ENCODE measurements at regions not wholly inside any gene's neighbourhood (a gene's known extent, or its start where the extent isn't known, plus 50 kb on each side); places are given as distances from the start of the nearest gene placed in this dataset.

DNA sequence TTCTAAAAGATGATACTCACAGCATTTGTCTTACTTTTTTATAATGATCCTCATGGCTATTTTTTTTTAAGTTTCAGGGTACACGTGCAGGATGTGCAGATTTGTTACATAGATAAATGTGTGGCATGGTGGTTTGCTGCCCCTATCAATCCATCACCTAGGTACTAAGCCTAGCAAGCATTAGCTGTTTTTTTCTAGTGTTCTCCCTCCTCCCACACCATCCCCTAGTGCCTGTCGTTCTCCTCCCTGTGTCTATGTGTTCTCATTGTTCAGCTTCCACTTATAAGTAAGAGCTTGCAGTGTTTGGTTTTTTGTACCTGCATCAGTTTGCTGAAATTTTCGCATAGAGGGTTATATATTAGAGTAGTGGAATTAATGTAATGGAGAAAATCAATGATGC lies 189.1 kb upstream of the CDH12 start:
- Histone ChIP-seq H3K27me3 (replicated peaks; ENCODE audit: control insufficient read depth, insufficient read depth, low read length) (no peaks in the 10 kb centered on the region), H3K36me3 (ENCODE audit: control insufficient read depth, insufficient read depth, low read length) (no peaks in the 10 kb centered on the region), H3K4me3 (replicated peaks; ENCODE audit: low read depth, low read length) (no peak overlapping the region)
- TF ChIP-seq CTCF (IDR thresholded peaks at IDR 0.05; ENCODE audit: insufficient read depth, low read length, poor library complexity, severe bottlenecking), result no peak
- DNase-seq (ENCODE audit: extremely low read depth, insufficient read length), result no peak

DNA sequence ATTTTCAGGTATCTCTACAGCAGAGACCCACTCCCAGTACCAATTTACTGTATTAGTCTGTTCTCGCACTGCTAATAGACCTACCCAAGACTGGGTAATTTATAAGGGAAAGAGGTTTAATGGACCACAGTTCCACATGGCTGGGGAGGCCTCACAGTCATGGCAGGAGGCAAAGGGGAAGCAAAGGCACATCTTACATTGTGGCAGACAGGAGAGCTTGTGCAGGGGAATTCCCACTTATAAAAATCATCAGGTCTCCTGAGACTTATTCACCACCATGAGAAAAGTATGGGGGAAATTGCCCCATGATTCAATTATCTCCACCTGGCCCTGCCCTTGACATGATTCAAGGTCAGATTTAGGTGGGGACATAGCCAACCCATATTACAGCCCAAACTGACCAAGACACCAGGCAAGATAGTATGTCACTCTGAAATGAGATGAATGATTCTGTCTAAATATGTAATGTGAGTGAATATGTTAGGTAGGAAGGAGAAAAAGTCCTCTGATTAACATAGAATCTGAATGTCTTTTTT lies 182.5 kb upstream of the CDH12 start:
- DNase-seq (ENCODE audit: extremely low read depth, insufficient read length), result no peak
- H3K4me3 ChIP-seq (replicated peaks; ENCODE audit: low read depth, low read length), result no peak overlapping the region
- H3K36me3 ChIP-seq (ENCODE audit: control insufficient read depth, insufficient read depth, low read length), result no peaks in the 10 kb centered on the region
- no peak for TF ChIP-seq CTCF (IDR thresholded peaks at IDR 0.05; ENCODE audit: insufficient read depth, low read length, poor library complexity, severe bottlenecking)
- no peaks in the 10 kb centered on the region for H3K27me3 ChIP-seq (replicated peaks; ENCODE audit: control insufficient read depth, insufficient read depth, low read length)

- TF ChIP-seq CTCF (IDR thresholded peaks at IDR 0.05; ENCODE audit: insufficient read depth, low read length, poor library complexity, severe bottlenecking), result no peak
- Histone ChIP-seq H3K4me3 (replicated peaks; ENCODE audit: low read depth, low read length) (no peak overlapping the region), H3K27me3 (replicated peaks; ENCODE audit: control insufficient read depth, insufficient read depth, low read length) (no peaks in the 10 kb centered on the region), H3K36me3 (ENCODE audit: control insufficient read depth, insufficient read depth, low read length) (no peaks in the 10 kb centered on the region)
- no peak for DNase-seq (ENCODE audit: extremely low read depth, insufficient read length)
Observed at GRCh38 chr5:23033864-23034263, 180.7 kb upstream of the CDH12 start.

GRCh38 chr5:23029290-23029689 lies 176.1 kb upstream of the CDH12 start:
- TF ChIP-seq CTCF (IDR thresholded peaks at IDR 0.05; ENCODE audit: insufficient read depth, low read length, poor library complexity, severe bottlenecking), result no peak
- Histone ChIP-seq H3K27me3 (replicated peaks; ENCODE audit: control insufficient read depth, insufficient read depth, low read length) (no peaks in the 10 kb centered on the region), H3K4me3 (replicated peaks; ENCODE audit: low read depth, low read length) (no peak overlapping the region), H3K36me3 (ENCODE audit: control insufficient read depth, insufficient read depth, low read length) (no peaks in the 10 kb centered on the region)
- DNase-seq (ENCODE audit: extremely low read depth, insufficient read length), result no peak

DNA sequence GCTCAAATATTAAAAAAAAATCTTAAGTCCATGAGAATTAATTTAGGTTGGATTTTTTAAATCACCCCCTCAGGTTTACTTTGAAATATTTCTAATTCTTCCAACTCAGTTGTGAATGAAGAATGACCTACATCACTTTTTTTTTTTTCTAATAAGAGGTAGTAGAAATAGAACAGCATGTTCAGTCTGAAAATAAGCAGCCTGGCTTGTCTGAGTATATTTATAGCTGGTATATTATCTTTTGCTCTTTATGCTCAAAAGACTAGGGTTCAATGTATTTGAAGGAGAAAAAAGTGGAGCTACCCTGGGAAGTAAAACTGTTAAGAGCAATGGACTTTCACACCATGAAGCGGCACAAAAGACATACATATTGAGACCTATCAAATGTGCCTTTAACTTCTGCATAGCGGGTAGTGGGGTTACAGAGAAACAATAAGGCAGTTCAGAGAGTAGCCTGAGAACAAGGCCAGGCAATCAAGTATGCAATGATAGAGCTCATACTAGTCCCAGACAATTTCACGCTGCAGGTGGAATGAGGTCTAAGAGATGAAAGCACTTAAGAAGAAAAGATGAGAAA lies 175.4 kb upstream of the CDH12 start:
- Histone ChIP-seq H3K36me3 (ENCODE audit: control insufficient read depth, insufficient read depth, low read length) (no peaks in the 10 kb centered on the region), H3K27me3 (replicated peaks; ENCODE audit: control insufficient read depth, insufficient read depth, low read length) (no peaks in the 10 kb centered on the region), H3K4me3 (replicated peaks; ENCODE audit: low read depth, low read length) (no peak overlapping the region)
- no peak for DNase-seq (ENCODE audit: extremely low read depth, insufficient read length)
- no peak for TF ChIP-seq CTCF (IDR thresholded peaks at IDR 0.05; ENCODE audit: insufficient read depth, low read length, poor library complexity, severe bottlenecking)

DNA sequence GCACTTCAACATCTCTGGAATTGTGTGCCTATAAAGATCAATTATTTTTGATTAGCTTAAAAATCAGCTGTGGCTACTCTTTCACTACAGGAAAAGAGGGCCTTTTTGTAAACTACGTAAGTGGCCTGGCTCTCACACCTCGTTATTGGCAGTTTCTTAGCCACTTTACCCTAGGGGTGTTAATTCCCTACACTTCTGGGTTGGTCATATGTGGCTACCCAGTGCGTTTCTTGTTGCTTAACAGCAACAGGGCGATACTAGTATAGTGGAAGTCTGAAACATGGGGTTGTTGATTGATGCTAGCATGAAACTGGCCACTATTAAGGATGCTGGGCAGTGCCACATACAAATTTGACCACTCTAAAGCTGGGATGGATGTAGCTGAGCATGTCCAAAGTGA lies 174.7 kb upstream of the CDH12 start:
- TF ChIP-seq CTCF (IDR thresholded peaks at IDR 0.05; ENCODE audit: insufficient read depth, low read length, poor library complexity, severe bottlenecking), result no peak
- H3K4me3 ChIP-seq (replicated peaks; ENCODE audit: low read depth, low read length), result no peak overlapping the region
- H3K36me3 ChIP-seq (ENCODE audit: control insufficient read depth, insufficient read depth, low read length), result no peaks in the 10 kb centered on the region
- H3K27me3 ChIP-seq (replicated peaks; ENCODE audit: control insufficient read depth, insufficient read depth, low read length), result no peaks in the 10 kb centered on the region
- no peak for DNase-seq (ENCODE audit: extremely low read depth, insufficient read length)

Measured in GM06990 (cell line).